Ovary (tissue), 7 donors: ENCODE measurements at regions not wholly inside any gene's neighbourhood (a gene's known extent, or its start where the extent isn't known, plus 50 kb on each side); places are given as distances from the start of the nearest gene placed in this dataset.

ENCODE experiments used
- DNase-seq, 5 donors: peaks; one replicate each; pipeline ENCODE4 v3.0.0-alpha.2; 2019 to 2020
- H3K27ac ChIP-seq, 2 donors: fragments of 200-600 bp; one replicate each; pipeline versions ENCODE4 v1.5.1 to v1.8.0; 2019 to 2022
- H3K27me3 ChIP-seq: fragments of 200-600 bp; one replicate; pipeline ENCODE4 v1.8.0; 2022
- H3K36me3 ChIP-seq: fragments of 200-600 bp; sonication (generic); one replicate; pipeline ENCODE4 v1.5.1; 2019
- H3K4me1 ChIP-seq: one replicate; pipeline ENCODE4 v1.8.1; 2013; ENCODE audit warnings: mild to moderate bottlenecking, moderate library complexity; ENCODE audit not compliant: insufficient read depth
- H3K4me3 ChIP-seq: fragments of 200-600 bp; sonication (generic); one replicate; pipeline ENCODE4 v1.5.1; 2017
- H3K9me3 ChIP-seq, 2 donors: fragments of 200-600 bp in 1 of 2; sonication (generic) in 1 of 2; one replicate each; pipeline versions ENCODE4 v1.5.1 to v1.8.1; 2013 to 2019; ENCODE audit warnings: mild to moderate bottlenecking in 1 of 2, moderate library complexity in 1 of 2
- CTCF ChIP-seq, 3 donors: fragments of 450-650 bp in 2 of 3; fragments of 200-600 bp in 1 of 3; IDR thresholded peaks; one replicate each; pipeline versions ENCODE4 v1.5.1 to v1.8.0; 2016 to 2022; ENCODE audit warnings: antibody characterized with exemption in 3 of 3, mild to moderate bottlenecking in 1 of 3
- EP300 ChIP-seq: sonication (generic); formaldehyde crosslinking; IDR thresholded peaks from one replicate; pipeline ENCODE4 v1.6.1; 2017; ENCODE audit warnings: antibody characterized with exemption
- POLR2A ChIP-seq: fragments of 450-650 bp; IDR thresholded peaks from one replicate; pipeline ENCODE4 v1.6.1; 2017; ENCODE audit warnings: antibody characterized with exemption, mild to moderate bottlenecking, moderate library complexity
- WGBS, 3 donors: extraction: QIAGEN DNeasy Blood & Tissue Kit in 1 of 3; methylation state at CpG; one replicate each; pipeline versions ENCODE4 v1.1.5 to v1.1.7; 2013 to 2017; 5-methylcytosine and 5-hydroxymethylcytosine counted together
- intact Hi-C, 4 donors: fragments of 100-400 bp; cut with DNase I; formaldehyde crosslinking; loops; one replicate each; pipeline versions ENCODE4 v1.11.0 to v1.15.1; 2022 to 2023
- donor health status: DM: no; HTN: no; CAD: no; lungs with moderate emphysema.
- donor health status: DM: no; HTN: no; CAD: no.
- donor health status: Bipolar disorder and iron deficiency.
- donor health status: DM: no; HTN: no; CAD: no.
- donor health status: DM: yes; HTN: yes; CAD: no.

GRCh38 chr5:125034331-125034730 is 287.9 kb upstream of the ZNF608 start:
- H3K4me3 ChIP-seq, result no peak overlapping the region
- no peaks in the 10 kb centered on the region for H3K9me3 ChIP-seq
- intact Hi-C loops, result no loop called here
- no peak overlapping the region for H3K27ac ChIP-seq
- H3K27me3 ChIP-seq, result no peaks in the 10 kb centered on the region
- H3K4me1 ChIP-seq, result no peaks in the 10 kb centered on the region
- H3K36me3 ChIP-seq, result no peaks in the 10 kb centered on the region
- TF ChIP-seq EP300, result no peak
- no peak for TF ChIP-seq POLR2A
- no peak for TF ChIP-seq CTCF (IDR thresholded peaks at IDR 0.05)
- no peak for DNase-seq
- WGBS, 3 donors, result 92 to 95% (median 92%) methylated on average over 5 of the region's 5 CpGs

GRCh38 chr5:125036494-125036893 is 290.1 kb upstream of the ZNF608 start:
- Histone ChIP-seq H3K9me3 (no peaks in the 10 kb centered on the region), H3K27me3 (no peaks in the 10 kb centered on the region), H3K4me3 (no peak overlapping the region), H3K36me3 (no peaks in the 10 kb centered on the region), H3K27ac (no peak overlapping the region), H3K4me1 (no peaks in the 10 kb centered on the region)
- DNase-seq, result no peak
- WGBS, 3 donors, result 94 to 96% (median 94%) methylated on average over 8 of the region's 8 CpGs
- no peak for TF ChIP-seq CTCF (IDR thresholded peaks at IDR 0.05)
- no peak for TF ChIP-seq POLR2A
- TF ChIP-seq EP300, result no peak
- intact Hi-C loops, result no loop called here

- no peak for TF ChIP-seq POLR2A
- no peak for TF ChIP-seq CTCF (IDR thresholded peaks at IDR 0.05)
- no peak for TF ChIP-seq EP300
- no peaks in the 10 kb centered on the region for H3K9me3 ChIP-seq
- H3K4me3 ChIP-seq, result no peak overlapping the region
- H3K4me1 ChIP-seq, result no peaks in the 10 kb centered on the region
- no peaks in the 10 kb centered on the region for H3K36me3 ChIP-seq
- H3K27me3 ChIP-seq, result no peaks in the 10 kb centered on the region
- intact Hi-C loops, result no loop called here
- no peak overlapping the region for H3K27ac ChIP-seq
- 100% methylated on average over 1 of the region's 1 CpG for WGBS, 3 donors
- DNase-seq, result no peak
Observed at GRCh38 chr5:125037020-125037419, 290.6 kb upstream of the ZNF608 start.

GRCh38 chr5:125037530-125037929 is 291.1 kb upstream of the ZNF608 start:
- H3K9me3 ChIP-seq, result no peaks in the 10 kb centered on the region
- no peaks in the 10 kb centered on the region for H3K4me1 ChIP-seq
- TF ChIP-seq POLR2A (no peak), CTCF (IDR thresholded peaks at IDR 0.05) (no peak), EP300 (no peak)
- intact Hi-C loops, result no loop called here
- 90 to 94% (median 92%) methylated on average over 7 of the region's 7 CpGs for WGBS, 3 donors
- no peak overlapping the region for H3K27ac ChIP-seq
- no peak for DNase-seq
- H3K4me3 ChIP-seq, result no peak overlapping the region
- H3K36me3 ChIP-seq, result no peaks in the 10 kb centered on the region
- no peaks in the 10 kb centered on the region for H3K27me3 ChIP-seq

- Histone ChIP-seq H3K4me3 (no peak overlapping the region), H3K4me1 (no peaks in the 10 kb centered on the region), H3K9me3 (no peaks in the 10 kb centered on the region), H3K27me3 (no peaks in the 10 kb centered on the region), H3K36me3 (no peaks in the 10 kb centered on the region), H3K27ac (no peak overlapping the region)
- intact Hi-C loops, result no loop called here
- 90 to 93% (median 93%) methylated on average over 5 of the region's 5 CpGs for WGBS, 3 donors
- DNase-seq, result no peak
- TF ChIP-seq CTCF (IDR thresholded peaks at IDR 0.05) (no peak), POLR2A (no peak), EP300 (no peak)
Observed at GRCh38 chr5:125038477-125038876, 292.0 kb upstream of the ZNF608 start.
